Suprapubic skin (tissue), 4 donors: ENCODE measurements at regions not wholly inside any gene's neighbourhood (a gene's known extent, or its start where the extent isn't known, plus 50 kb on each side); places are given as distances from the start of the nearest gene placed in this dataset.

Experiments
- DNase-seq, 2 donors: peaks; one replicate each; pipeline ENCODE4 v3.0.0-alpha.2; 2019; ENCODE audit warnings: low spot score in 2 of 2
- H3K27ac ChIP-seq: fragments of 200-600 bp; sonication (generic); one replicate; pipeline ENCODE4 v1.5.1; 2019
- H3K27me3 ChIP-seq: fragments of 200-600 bp; sonication (generic); one replicate; pipeline ENCODE4 v1.5.1; 2019
- H3K36me3 ChIP-seq: fragments of 200-600 bp; sonication (generic); one replicate; pipeline ENCODE4 v1.5.1; 2019
- H3K4me1 ChIP-seq: fragments of 200-600 bp; sonication (generic); one replicate; pipeline ENCODE4 v1.5.1; 2019
- H3K4me3 ChIP-seq: fragments of 200-600 bp; sonication (generic); one replicate; pipeline ENCODE4 v1.5.1; 2019; ENCODE audit warnings: mild to moderate bottlenecking
- H3K9me3 ChIP-seq: fragments of 200-600 bp; sonication (generic); one replicate; pipeline ENCODE4 v1.5.1; 2019
- CTCF ChIP-seq, 2 donors: fragments of 200-600 bp in 1 of 2; fragments of 450-650 bp in 1 of 2; sonication (generic) in 1 of 2; IDR thresholded peaks; one replicate each; pipeline ENCODE4 v1.5.1; 2016 to 2019; ENCODE audit warnings: antibody characterized with exemption in 2 of 2, mild to moderate bottlenecking in 1 of 2, moderate library complexity in 1 of 2
- EP300 ChIP-seq: sonication (generic); formaldehyde crosslinking; IDR thresholded peaks from one replicate; pipeline ENCODE4 v1.6.1; 2017; ENCODE audit warnings: antibody characterized with exemption
- POLR2A ChIP-seq, 2 donors: fragments of 450-650 bp; IDR thresholded peaks; one replicate each; pipeline ENCODE4 v1.6.1; 2017; ENCODE audit warnings: antibody characterized with exemption in 2 of 2, mild to moderate bottlenecking in 2 of 2, moderate library complexity in 2 of 2
- POLR2AphosphoS5 ChIP-seq, 3 donors: sonication (generic); formaldehyde crosslinking; IDR thresholded peaks; one replicate each; pipeline ENCODE4 v1.6.1; 2017; ENCODE audit warnings: antibody characterized with exemption in 3 of 3
- WGBS: methylation state at CpG from one replicate; pipeline ENCODE4 v1.1.5; 2018; 5-methylcytosine and 5-hydroxymethylcytosine counted together

GRCh38 chr13:109856350-109856749 is 70.0 kb upstream of the IRS2 start:
- TF ChIP-seq CTCF (IDR thresholded peaks at IDR 0.05) (no peak), EP300 (no peak), POLR2A (IDR thresholded peaks at IDR 0.05) (no peak), POLR2AphosphoS5 (IDR thresholded peaks at IDR 0.05) (no peak)
- no peak for DNase-seq
- no peaks in the 10 kb centered on the region for H3K9me3 ChIP-seq
- no peak overlapping the region for H3K27ac ChIP-seq
- H3K4me1 ChIP-seq: no peaks in the 10 kb centered on the region
- H3K27me3 ChIP-seq: peaks cover 11% of the 10 kb centered on the region
- WGBS: 79% methylated on average over 4 of the region's 4 CpGs
- H3K4me3 ChIP-seq: no peak overlapping the region
- H3K36me3 ChIP-seq: no peaks in the 10 kb centered on the region

DNA sequence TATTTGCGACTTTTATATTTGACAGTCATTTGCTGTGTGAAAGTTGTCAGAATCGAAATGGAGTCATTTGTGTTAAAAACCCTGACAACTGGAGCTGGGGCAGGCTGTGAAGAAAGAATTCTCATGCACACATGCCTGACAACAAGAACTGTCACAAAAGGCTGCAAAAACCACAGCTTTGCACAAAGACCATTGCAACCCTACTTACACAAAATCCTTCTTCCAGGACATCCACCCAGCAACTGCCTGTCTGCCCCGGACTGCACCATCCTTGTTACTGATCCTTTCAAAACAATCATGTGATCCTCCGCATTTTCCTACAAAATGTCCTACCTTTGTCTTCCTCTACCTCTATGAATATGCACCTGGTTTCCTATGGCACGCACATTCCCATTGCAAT is 66.8 kb upstream of the IRS2 start:
- DNase-seq: no peak
- WGBS: 90% methylated on average over 5 of the region's 5 CpGs
- TF ChIP-seq EP300: no peak
- no peak for TF ChIP-seq POLR2A (IDR thresholded peaks at IDR 0.05)
- no peak for TF ChIP-seq CTCF (IDR thresholded peaks at IDR 0.05)
- TF ChIP-seq POLR2AphosphoS5 (IDR thresholded peaks at IDR 0.05): no peak

DNA sequence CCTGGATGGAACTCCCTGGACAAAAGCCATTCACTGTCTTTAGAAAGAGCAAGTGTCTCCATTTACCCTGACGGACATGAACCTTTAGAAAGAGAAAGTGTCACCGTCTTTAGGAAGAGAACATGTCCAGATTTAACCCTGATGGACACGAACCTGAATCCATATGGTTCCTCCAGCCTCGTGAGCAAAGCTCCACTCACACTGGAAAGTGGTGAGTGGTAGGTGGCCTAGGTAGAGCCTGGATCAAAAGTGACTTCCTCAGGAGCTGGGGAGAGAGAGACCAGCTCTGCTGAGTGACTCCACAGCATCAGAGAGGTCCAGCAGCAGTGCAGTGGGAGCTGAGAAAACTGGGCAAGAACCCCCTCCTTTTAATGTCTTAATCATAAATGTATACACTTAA is 59.8 kb upstream of the IRS2 start:
- H3K36me3 ChIP-seq: no peaks in the 10 kb centered on the region
- H3K4me1 ChIP-seq: no peaks in the 10 kb centered on the region
- no peak for DNase-seq
- H3K4me3 ChIP-seq: no peak overlapping the region
- peaks cover 12% of the 10 kb centered on the region for H3K27me3 ChIP-seq
- 83% methylated on average over 4 of the region's 4 CpGs for WGBS
- H3K27ac ChIP-seq: no peak overlapping the region
- TF ChIP-seq POLR2AphosphoS5 (IDR thresholded peaks at IDR 0.05) (no peak), CTCF (IDR thresholded peaks at IDR 0.05) (no peak), POLR2A (IDR thresholded peaks at IDR 0.05) (no peak), EP300 (no peak)
- no peaks in the 10 kb centered on the region for H3K9me3 ChIP-seq

More for the DNA sequence above, 66.8 kb upstream of the IRS2 start:
- H3K4me3 ChIP-seq: no peak overlapping the region
- H3K36me3 ChIP-seq: no peaks in the 10 kb centered on the region
- H3K27ac ChIP-seq: no peak overlapping the region
- H3K27me3 ChIP-seq: peaks cover 13% of the 10 kb centered on the region
- H3K9me3 ChIP-seq: no peaks in the 10 kb centered on the region
- no peaks in the 10 kb centered on the region for H3K4me1 ChIP-seq

DNA sequence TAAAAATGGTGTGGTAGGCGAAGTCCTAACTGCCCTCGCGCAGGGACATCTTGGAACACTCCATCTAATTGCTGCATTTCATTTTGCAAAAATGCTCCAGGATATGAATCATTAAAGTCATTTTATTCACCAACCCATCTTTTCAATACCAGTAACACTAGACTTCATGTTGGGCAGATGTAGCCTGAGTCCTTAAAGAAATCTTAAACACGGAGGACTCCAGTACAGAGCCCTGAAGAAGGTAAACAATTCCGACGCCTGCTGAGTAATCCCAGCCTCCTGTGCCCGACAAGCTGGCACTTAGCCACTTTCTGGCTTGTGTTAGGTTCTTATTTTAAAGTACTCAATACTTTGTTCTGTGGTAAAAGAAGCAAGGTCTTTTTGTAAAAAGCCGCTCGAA is 58.0 kb upstream of the IRS2 start:
- H3K9me3 ChIP-seq: no peaks in the 10 kb centered on the region
- H3K4me1 ChIP-seq: no peaks in the 10 kb centered on the region
- DNase-seq: no peak
- H3K27me3 ChIP-seq: peaks cover 12% of the 10 kb centered on the region
- TF ChIP-seq POLR2AphosphoS5 (IDR thresholded peaks at IDR 0.05) (no peak), POLR2A (IDR thresholded peaks at IDR 0.05) (no peak), CTCF (IDR thresholded peaks at IDR 0.05) (no peak), EP300 (no peak)
- no peaks in the 10 kb centered on the region for H3K36me3 ChIP-seq
- no peak overlapping the region for H3K27ac ChIP-seq
- 59% methylated on average over 9 of the region's 9 CpGs for WGBS
- no peak overlapping the region for H3K4me3 ChIP-seq

GRCh38 chr13:109843695-109844094 is 57.3 kb upstream of the IRS2 start:
- no peak for DNase-seq
- no peak for TF ChIP-seq EP300
- no peak for TF ChIP-seq POLR2A (IDR thresholded peaks at IDR 0.05)
- no peak for TF ChIP-seq CTCF (IDR thresholded peaks at IDR 0.05)
- no peak for TF ChIP-seq POLR2AphosphoS5 (IDR thresholded peaks at IDR 0.05)
- H3K27me3 ChIP-seq: peaks cover 12% of the 10 kb centered on the region
- no peak overlapping the region for H3K27ac ChIP-seq
- no peaks in the 10 kb centered on the region for H3K36me3 ChIP-seq
- H3K4me1 ChIP-seq: no peaks in the 10 kb centered on the region
- H3K9me3 ChIP-seq: no peaks in the 10 kb centered on the region
- H3K4me3 ChIP-seq: no peak overlapping the region
- WGBS: 91% methylated on average over 8 of the region's 8 CpGs
